ENCODE measurements at regions not wholly inside any gene's neighbourhood (a gene's known extent, or its start where the extent isn't known, plus 50 kb on each side); places are given as distances from the start of the nearest gene placed in this dataset.

DNA sequence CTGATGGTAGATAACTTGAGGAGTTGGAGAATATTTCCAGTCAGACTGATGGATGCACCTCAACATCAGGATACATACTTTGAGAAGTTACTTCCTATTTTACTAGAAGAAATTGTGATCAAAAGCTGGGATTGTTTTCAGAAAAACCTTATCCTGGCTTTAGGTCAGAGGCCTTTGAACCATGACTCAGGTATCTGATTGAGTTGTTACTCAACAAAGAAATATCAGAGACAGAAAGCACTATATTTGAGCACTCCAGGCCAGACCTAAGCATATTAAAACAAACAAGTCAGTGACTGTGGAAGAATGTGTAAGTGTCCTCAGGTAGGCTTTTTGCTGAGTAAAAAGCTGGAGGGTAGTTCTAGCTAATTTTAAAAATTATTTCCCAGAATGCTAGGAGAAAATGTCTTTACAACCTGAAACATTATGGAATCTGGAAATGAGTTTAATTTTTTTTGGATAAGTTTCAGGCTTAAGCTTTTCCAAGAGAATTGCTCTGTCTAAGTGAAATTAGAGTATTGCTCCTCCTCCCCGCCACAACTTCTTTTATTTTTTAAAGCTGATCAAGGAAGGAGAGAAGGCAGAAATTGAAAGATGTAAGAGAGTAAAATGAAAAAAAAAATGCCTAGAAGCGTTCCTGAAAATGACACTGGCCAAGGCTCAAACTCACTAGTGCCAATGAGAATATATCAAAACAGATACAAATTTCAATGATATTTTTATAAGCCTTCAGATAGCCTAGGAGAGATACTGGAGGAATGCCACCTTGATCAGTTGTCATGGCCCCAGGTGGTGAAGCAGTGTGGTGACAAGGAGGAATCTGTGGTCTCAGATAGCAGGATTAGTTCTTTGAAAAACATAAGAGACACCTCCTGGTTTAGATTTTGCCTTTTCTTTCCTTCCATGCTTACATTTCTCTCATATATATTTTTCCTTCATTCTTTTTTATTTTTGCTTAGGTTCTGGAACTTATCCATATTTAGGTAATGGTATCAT is 790.3 kb downstream of the TMTC2 start:
- Mint-ChIP-seq H3K27ac (no peak overlapping the region), H3K4me1 (ENCODE audit: low read depth) (no peaks in the 10 kb centered on the region), H3K27me3 (ENCODE audit: low read depth) (no peaks in the 10 kb centered on the region), H3K9me3 (ENCODE audit: insufficient read depth) (no peaks in the 10 kb centered on the region), H3K4me3 (no peak overlapping the region), H3K36me3 (ENCODE audit: low read depth) (no peaks in the 10 kb centered on the region)
- ChIA-PET POLR2A (no interaction called here), CTCF (no interaction called here)
- ATAC-seq (no peak), DNase-seq (no peak)

DNA sequence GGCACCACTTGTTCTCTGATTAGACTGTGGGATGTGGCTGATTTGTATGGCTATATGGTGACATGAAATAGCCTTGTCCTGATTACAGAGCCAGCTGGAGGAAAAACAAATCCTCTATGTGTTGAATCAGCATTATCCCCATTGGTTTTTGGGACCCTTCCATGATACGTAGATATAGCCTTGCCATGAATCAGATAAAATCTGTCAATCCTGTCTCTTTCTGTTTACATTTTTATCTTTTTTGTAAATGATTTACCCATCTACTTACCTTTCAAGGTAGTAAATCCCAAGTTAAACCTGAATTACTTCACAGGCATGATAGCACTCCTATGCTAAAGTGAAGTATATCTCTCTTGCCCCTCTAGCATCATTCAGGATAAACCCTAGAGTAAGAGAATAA is 789.3 kb downstream of the TMTC2 start:
- POLR2A ChIA-PET, result no interaction called here
- DNase-seq (no peak), ATAC-seq (no peak)
- no peaks in the 10 kb centered on the region for H3K36me3 Mint-ChIP-seq (ENCODE audit: low read depth)
- H3K27me3 Mint-ChIP-seq (ENCODE audit: low read depth), result no peaks in the 10 kb centered on the region
- no peak overlapping the region for H3K27ac Mint-ChIP-seq
- no peaks in the 10 kb centered on the region for H3K4me1 Mint-ChIP-seq (ENCODE audit: low read depth)
- H3K4me3 Mint-ChIP-seq, result no peak overlapping the region
- no peaks in the 10 kb centered on the region for H3K9me3 Mint-ChIP-seq (ENCODE audit: insufficient read depth)
- CTCF ChIA-PET, result no interaction called here

DNA sequence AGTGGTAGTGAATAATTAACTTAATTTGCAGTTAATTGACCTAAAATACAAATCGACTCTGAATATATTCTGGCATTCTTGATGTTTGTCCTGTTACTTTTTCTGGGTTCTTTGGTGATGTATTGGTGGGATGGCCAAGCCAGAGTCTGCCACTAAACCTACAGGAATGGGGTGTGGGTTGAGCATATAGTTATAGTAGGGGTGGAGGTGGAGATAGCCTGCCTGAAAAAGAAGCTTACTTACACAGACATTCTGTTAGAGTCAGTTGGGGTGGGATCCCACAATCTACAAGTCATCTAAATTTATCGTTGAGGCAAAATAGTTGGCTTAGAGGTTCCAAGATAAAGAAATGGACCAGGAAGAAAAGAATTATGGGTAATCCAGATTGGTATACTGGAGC is 787.7 kb downstream of the TMTC2 start:
- DNase-seq, result no peak
- ChIA-PET POLR2A (no interaction called here), CTCF (no interaction called here)
- no peak for ATAC-seq
- no peak overlapping the region for H3K27ac Mint-ChIP-seq
- H3K27me3 Mint-ChIP-seq (ENCODE audit: low read depth), result no peaks in the 10 kb centered on the region
- H3K4me3 Mint-ChIP-seq, result no peak overlapping the region
- H3K9me3 Mint-ChIP-seq (ENCODE audit: insufficient read depth), result no peaks in the 10 kb centered on the region
- no peaks in the 10 kb centered on the region for H3K36me3 Mint-ChIP-seq (ENCODE audit: low read depth)
- H3K4me1 Mint-ChIP-seq (ENCODE audit: low read depth), result no peaks in the 10 kb centered on the region

DNA sequence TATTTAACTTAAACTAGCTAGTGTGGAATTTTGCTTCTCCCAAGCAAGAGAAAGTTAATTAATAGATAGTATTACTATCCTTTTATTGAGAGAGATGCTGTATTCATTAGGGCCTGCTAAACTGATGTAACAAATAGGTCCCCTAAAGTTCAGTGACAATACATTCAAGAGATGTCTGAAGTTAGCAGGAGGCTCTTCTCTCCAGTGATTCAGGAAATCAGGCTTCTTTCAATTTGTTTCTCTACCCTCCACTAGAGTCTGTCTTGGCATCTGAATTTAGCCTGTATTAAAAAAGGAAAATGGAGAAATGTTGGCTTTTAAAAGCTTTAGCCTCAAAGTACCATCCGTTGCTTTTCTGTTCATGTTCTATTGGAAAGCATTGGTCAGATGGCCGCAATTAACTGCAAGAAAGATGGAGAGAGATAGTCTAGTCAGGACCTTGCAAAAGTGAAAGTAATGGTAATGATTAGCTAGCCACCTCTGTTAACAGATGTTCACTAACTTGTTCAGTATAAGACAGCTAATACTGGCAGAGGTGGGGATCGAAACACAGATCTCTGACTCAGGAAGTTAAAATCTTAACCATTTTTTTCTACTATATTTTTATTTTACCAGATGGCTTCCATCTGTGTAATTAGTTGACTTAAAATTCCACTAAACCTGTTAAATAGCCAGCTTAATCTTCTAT is 786.8 kb downstream of the TMTC2 start:
- DNase-seq (no peak), ATAC-seq (no peak)
- no peaks in the 10 kb centered on the region for H3K27me3 Mint-ChIP-seq (ENCODE audit: low read depth)
- POLR2A ChIA-PET, result no interaction called here
- H3K4me3 Mint-ChIP-seq, result no peak overlapping the region
- no peaks in the 10 kb centered on the region for H3K4me1 Mint-ChIP-seq (ENCODE audit: low read depth)
- no peaks in the 10 kb centered on the region for H3K9me3 Mint-ChIP-seq (ENCODE audit: insufficient read depth)
- H3K27ac Mint-ChIP-seq, result no peak overlapping the region
- CTCF ChIA-PET, result interaction anchor here (0.6 kb wide), 1 partner anchor 48 kb away, joined by 3 read pairs; no protein-coding TSS in a partner anchor
- no peaks in the 10 kb centered on the region for H3K36me3 Mint-ChIP-seq (ENCODE audit: low read depth)

- ATAC-seq, result no peak
- Mint-ChIP-seq H3K4me1 (ENCODE audit: low read depth) (no peaks in the 10 kb centered on the region), H3K9me3 (ENCODE audit: insufficient read depth) (no peaks in the 10 kb centered on the region), H3K36me3 (ENCODE audit: low read depth) (no peaks in the 10 kb centered on the region), H3K27me3 (ENCODE audit: low read depth) (no peaks in the 10 kb centered on the region), H3K4me3 (no peak overlapping the region), H3K27ac (no peak overlapping the region)
- DNase-seq, result no peak
- ChIA-PET POLR2A (no interaction called here), CTCF (no interaction called here)
These were observed 786.1 kb downstream of the TMTC2 start for GRCh38 chr12:83472772-83473171.

- no peaks in the 10 kb centered on the region for H3K27me3 Mint-ChIP-seq (ENCODE audit: low read depth)
- ATAC-seq, result no peak
These were observed 785.6 kb downstream of the TMTC2 start for GRCh38 chr12:83472350-83472749.

DNA sequence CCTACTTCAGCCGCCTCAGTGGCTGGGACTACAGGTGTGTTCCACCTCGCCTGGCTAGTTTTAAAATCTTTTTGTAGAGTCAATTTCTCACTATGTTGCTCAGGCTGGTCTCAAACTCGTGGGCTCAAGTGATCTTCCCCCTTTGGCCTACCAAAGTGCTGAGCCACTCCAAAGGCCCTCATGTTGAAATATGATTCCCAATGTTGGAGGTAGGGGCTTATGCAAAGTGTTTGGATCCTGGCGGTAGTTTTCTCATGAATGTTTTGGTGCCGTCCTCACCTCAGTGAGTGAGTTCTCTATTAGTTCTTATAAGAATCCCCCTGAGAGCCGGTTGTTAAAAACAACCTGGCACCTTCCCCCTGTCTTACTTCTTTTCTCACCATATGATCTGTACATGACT is 784.6 kb downstream of the TMTC2 start:
- Mint-ChIP-seq H3K27ac (no peak overlapping the region), H3K9me3 (ENCODE audit: insufficient read depth) (no peaks in the 10 kb centered on the region), H3K4me3 (no peak overlapping the region), H3K4me1 (ENCODE audit: low read depth) (no peaks in the 10 kb centered on the region), H3K27me3 (ENCODE audit: low read depth) (no peaks in the 10 kb centered on the region), H3K36me3 (ENCODE audit: low read depth) (no peaks in the 10 kb centered on the region)
- ChIA-PET CTCF (no interaction called here), POLR2A (no interaction called here)
- ATAC-seq (no peak), DNase-seq (no peak)

More at GRCh38 chr12:83472350-83472749, 785.6 kb downstream of the TMTC2 start:
- POLR2A ChIA-PET, result no interaction called here
- CTCF ChIA-PET, result no interaction called here
- no peak overlapping the region for H3K27ac Mint-ChIP-seq
- no peak overlapping the region for H3K4me3 Mint-ChIP-seq
- no peaks in the 10 kb centered on the region for H3K36me3 Mint-ChIP-seq (ENCODE audit: low read depth)
- no peaks in the 10 kb centered on the region for H3K4me1 Mint-ChIP-seq (ENCODE audit: low read depth)
- DNase-seq, result no peak
- no peaks in the 10 kb centered on the region for H3K9me3 Mint-ChIP-seq (ENCODE audit: insufficient read depth)

DNA sequence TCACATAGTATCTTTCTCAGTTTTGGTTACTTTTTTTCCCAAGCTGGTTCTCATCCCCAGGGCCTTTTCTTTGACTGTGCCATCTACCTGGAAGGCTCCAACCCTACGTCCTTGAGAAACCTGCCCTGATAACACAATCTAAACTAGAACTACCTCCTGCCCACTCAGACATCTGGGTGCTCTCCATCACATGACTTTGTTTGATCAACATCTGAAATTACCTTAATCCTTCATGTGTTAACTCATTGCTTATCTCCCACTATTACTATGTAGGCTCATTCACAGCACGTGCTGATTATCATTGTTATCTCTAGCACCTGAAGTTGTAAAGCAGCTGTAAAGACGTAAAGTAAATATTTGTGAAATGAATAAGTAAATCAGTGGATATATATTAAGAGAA is 784.0 kb downstream of the TMTC2 start:
- no peak overlapping the region for H3K4me3 Mint-ChIP-seq
- no peak overlapping the region for H3K27ac Mint-ChIP-seq
- H3K27me3 Mint-ChIP-seq (ENCODE audit: low read depth), result no peaks in the 10 kb centered on the region
- DNase-seq (no peak), ATAC-seq (no peak)
- ChIA-PET CTCF (no interaction called here), POLR2A (no interaction called here)
- no peaks in the 10 kb centered on the region for H3K4me1 Mint-ChIP-seq (ENCODE audit: low read depth)
- H3K9me3 Mint-ChIP-seq (ENCODE audit: insufficient read depth), result no peaks in the 10 kb centered on the region
- no peaks in the 10 kb centered on the region for H3K36me3 Mint-ChIP-seq (ENCODE audit: low read depth)

- CTCF ChIA-PET, result no interaction called here
- ATAC-seq (no peak), DNase-seq (no peak)
- POLR2A ChIA-PET, result no interaction called here
- Mint-ChIP-seq H3K36me3 (ENCODE audit: low read depth) (no peaks in the 10 kb centered on the region), H3K4me3 (no peak overlapping the region), H3K27me3 (ENCODE audit: low read depth) (no peaks in the 10 kb centered on the region), H3K27ac (no peak overlapping the region), H3K9me3 (ENCODE audit: insufficient read depth) (no peaks in the 10 kb centered on the region), H3K4me1 (ENCODE audit: low read depth) (no peaks in the 10 kb centered on the region)
These were observed 782.5 kb downstream of the TMTC2 start for GRCh38 chr12:83468988-83469908.

DNA sequence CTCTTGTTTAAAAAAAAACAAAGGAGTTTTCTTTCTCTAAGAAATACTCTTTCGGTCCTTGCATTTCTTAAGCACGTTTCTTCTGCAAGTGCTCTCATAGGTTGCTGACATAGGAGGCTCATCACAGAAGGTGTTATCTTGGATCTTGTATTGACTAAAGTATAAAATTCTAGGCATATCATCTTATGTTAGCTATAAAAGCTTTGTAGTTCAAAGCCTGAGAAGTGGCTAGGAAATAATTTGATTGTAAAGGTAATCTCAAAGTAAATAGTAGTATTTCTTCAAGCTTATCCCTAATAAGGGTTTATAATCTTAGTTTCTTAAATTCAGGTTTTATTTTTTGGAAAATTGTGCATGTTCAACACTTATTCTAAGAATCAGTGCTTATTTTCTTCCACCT is 778.9 kb downstream of the TMTC2 start:
- H3K27ac Mint-ChIP-seq, result no peak overlapping the region
- ChIA-PET CTCF (no interaction called here), POLR2A (no interaction called here)
- no peaks in the 10 kb centered on the region for H3K9me3 Mint-ChIP-seq (ENCODE audit: insufficient read depth)
- ATAC-seq (no peak), DNase-seq (no peak)
- no peaks in the 10 kb centered on the region for H3K27me3 Mint-ChIP-seq (ENCODE audit: low read depth)
- H3K4me1 Mint-ChIP-seq (ENCODE audit: low read depth), result no peaks in the 10 kb centered on the region
- no peaks in the 10 kb centered on the region for H3K36me3 Mint-ChIP-seq (ENCODE audit: low read depth)
- no peak overlapping the region for H3K4me3 Mint-ChIP-seq

GRCh38 chr12:83462419-83462818 is 775.7 kb downstream of the TMTC2 start:
- no peaks in the 10 kb centered on the region for H3K27me3 Mint-ChIP-seq (ENCODE audit: low read depth)
- CTCF ChIA-PET, result no interaction called here
- DNase-seq (no peak), ATAC-seq (no peak)
- H3K4me3 Mint-ChIP-seq, result no peak overlapping the region
- POLR2A ChIA-PET, result no interaction called here
- H3K4me1 Mint-ChIP-seq (ENCODE audit: low read depth), result no peaks in the 10 kb centered on the region
- no peaks in the 10 kb centered on the region for H3K9me3 Mint-ChIP-seq (ENCODE audit: insufficient read depth)
- H3K36me3 Mint-ChIP-seq (ENCODE audit: low read depth), result no peaks in the 10 kb centered on the region
- H3K27ac Mint-ChIP-seq, result no peak overlapping the region
